Epithelial cell of esophagus (primary cell): ENCODE measurements at regions not wholly inside any gene's neighbourhood (a gene's known extent, or its start where the extent isn't known, plus 50 kb on each side); places are given as distances from the start of the nearest gene placed in this dataset.
"Not testable (repeated sequence)": the region's sequence is repeated elsewhere in the genome, so short reads cannot be mapped to it uniquely, and the experiment has no call there.

Experiments
- DNase-seq: peaks from one replicate; pipeline ENCODE4 v3.0.0; 2010; ENCODE audit warnings: low read depth
- H3K4me3 ChIP-seq: 2 replicates; pipeline ENCODE4 v1.5.1; 2011; ENCODE audit warnings: mild to moderate bottlenecking, low read length, control low read depth
- CTCF ChIP-seq: IDR thresholded peaks from 2 replicates; pipeline ENCODE4 v1.5.1; 2011; ENCODE audit warnings: low read depth, mild to moderate bottlenecking, low read length, control low read depth, inconsistent platforms; ENCODE audit not compliant: insufficient read depth; ENCODE audit errors: missing control alignments

DNA sequence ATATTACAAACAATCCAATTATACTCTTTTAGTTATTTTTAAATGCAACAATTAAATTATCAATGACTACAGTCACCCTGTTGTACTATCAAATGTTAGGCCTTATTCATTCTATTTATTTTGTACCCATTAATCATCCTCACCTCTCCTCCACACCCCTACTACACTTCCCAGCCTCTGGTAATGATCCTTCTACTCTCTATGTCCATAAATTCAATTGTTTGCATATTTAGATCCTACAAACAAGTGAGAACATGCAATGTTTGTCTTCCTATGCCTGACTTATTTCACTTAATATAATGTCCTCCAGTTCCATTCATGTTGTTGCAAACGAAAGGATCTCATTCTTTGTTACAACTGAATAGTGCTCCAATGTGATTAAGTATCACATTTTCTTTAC is 1414.6 kb downstream of the SLITRK1 start:
- TF ChIP-seq CTCF, result no peak
- DNase-seq, result peak; percentile 58
- H3K4me3 ChIP-seq, result no peak overlapping the region

- not testable (repeated sequence) for DNase-seq, H3K4me3 ChIP-seq
Measured at GRCh38 chr13:82459575-82459974, 1422.7 kb downstream of the SLITRK1 start.

DNA sequence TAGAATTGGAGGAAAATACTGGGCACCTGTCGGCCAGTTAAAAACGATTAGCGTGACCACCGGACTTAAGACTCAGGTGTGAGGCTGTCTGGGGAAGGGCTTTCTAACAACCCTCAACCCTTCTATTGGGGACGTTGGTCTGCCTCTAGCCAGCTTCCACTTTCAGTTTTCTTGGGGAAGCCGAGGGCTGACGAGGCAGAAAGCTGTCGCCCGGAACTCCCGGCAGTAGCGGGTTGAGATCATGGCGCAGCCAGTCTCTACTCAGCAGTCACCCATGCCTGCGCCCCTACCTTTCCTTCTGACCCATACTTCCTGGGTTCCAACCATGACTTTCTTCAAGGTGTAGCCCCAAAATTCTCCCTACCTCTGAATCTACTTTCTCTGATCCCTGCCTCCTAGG is 1424.1 kb downstream of the SLITRK1 start:
- H3K4me3 ChIP-seq, result no peak overlapping the region
- TF ChIP-seq CTCF, result no peak
- no peak for DNase-seq

- not testable (repeated sequence) for DNase-seq
Measured at GRCh38 chr13:82457548-82457947, 1424.7 kb downstream of the SLITRK1 start.

DNA sequence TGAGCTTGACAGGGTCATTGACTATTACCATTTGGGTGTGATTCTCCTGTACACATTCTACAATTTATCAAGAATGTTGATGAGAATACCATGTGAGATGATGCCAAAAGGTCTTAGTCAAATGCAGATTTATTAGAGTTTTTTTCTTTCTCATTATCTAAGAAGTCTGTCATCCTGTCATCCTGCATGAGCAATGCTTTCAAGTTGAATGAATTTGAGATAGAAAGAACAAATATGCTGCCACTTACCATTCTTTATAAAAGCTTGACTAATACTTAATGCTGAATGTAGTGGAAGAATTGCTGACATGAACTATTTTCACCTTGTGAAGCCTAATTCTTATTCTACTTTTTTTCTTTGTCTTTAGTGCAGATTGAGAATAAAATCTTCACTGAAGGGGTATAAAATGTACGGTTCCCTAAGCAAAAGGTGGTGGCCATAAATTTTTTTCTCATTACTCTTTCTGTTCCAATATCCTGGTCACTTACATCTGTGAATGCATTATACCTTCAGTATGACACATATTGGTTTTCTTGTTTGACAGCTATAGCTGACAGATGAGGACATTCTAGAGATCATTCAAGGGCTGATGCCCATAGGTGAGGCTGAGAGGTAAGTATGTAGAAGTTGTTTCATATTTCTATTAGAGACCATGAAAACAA is 1434.7 kb downstream of the SLITRK1 start:
- H3K4me3 ChIP-seq, result no peak overlapping the region
- no peak for TF ChIP-seq CTCF
- no peak for DNase-seq

More at GRCh38 chr13:82457548-82457947, 1424.7 kb downstream of the SLITRK1 start:
- not testable (repeated sequence) for H3K4me3 ChIP-seq

GRCh38 chr13:82439159-82439904 is 1442.9 kb downstream of the SLITRK1 start:
- TF ChIP-seq CTCF, result no peak
- no peak for DNase-seq
- no peak overlapping the region for H3K4me3 ChIP-seq

DNA sequence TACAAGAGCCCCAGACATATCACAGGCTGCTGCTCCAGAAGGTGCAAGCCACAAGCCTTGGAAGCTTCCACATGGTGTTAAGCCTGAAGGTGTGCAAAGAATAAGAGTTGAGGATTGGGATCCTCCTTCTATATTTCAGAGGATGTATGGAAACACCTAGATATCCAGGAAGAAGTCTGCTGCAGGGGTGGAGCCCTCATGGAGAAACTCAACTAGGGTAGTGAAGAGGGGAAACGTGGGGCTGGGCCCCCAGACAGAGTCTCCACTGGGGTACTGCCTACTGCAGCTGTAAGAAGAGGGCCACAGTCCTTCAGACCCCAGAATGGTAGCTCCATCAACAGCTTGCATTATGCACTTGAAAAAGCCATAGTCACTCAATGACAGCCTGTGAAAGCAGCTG is 1444.0 kb downstream of the SLITRK1 start:
- no peak for TF ChIP-seq CTCF
- H3K4me3 ChIP-seq, result no peak overlapping the region
- DNase-seq, result no peak

DNA sequence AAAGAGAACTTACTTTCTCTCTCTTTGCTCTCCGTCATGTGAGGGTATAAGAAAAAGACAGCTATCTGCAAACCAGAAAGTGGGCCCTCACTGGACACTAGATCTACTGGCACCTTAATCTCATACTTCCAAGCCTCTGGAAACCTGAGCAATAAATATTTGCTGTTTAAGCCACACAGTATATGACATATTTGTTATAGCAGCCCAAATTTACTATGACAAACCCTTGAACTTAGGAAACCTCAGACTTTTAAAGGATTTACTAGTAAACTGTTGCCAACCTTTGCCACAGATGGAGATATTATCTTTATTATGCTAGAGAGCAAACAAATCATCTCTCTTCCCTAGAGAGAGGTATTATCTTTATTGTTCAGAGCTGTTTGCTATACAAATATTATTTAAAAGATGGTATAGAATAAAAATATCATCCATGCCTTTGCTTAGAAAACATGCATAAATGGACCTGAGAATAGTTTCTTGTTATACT is 1446.1 kb downstream of the SLITRK1 start:
- DNase-seq, result no peak
- no peak for TF ChIP-seq CTCF
- no peak overlapping the region for H3K4me3 ChIP-seq
